Upper lobe of left lung (tissue), 4 donors: ENCODE measurements at regions not wholly inside any gene's neighbourhood (a gene's known extent, or its start where the extent isn't known, plus 50 kb on each side); places are given as distances from the start of the nearest gene placed in this dataset.

ENCODE experiments used
- CTCF ChIP-seq, 6 experiments: fragments of 450-650 bp in 4 of 6; fragments of 200-600 bp in 2 of 6; sonication (generic) in 2 of 6; IDR thresholded peaks; one replicate each; pipeline ENCODE4 v1.5.1; 2016 to 2019; ENCODE audit warnings: antibody characterized with exemption in 6 of 6
- POLR2A ChIP-seq, 4 donors: fragments of 450-650 bp; IDR thresholded peaks; one replicate each; pipeline ENCODE4 v1.5.1; 2016 to 2017; ENCODE audit warnings: antibody characterized with exemption in 4 of 4, mild to moderate bottlenecking in 2 of 4

- TF ChIP-seq POLR2A (IDR thresholded peaks at IDR 0.05) (no peak), CTCF (IDR thresholded peaks at IDR 0.05) (no peak)
Measured at GRCh38 chrX:140342410-140342809, 162.5 kb downstream of the SOX3 start.
